Naive thymus-derived CD4-positive, alpha-beta T cell (primary cell): ENCODE measurements at regions not wholly inside any gene's neighbourhood (a gene's known extent, or its start where the extent isn't known, plus 50 kb on each side); places are given as distances from the start of the nearest gene placed in this dataset.
"Not testable (repeated sequence)": the region's sequence is repeated elsewhere in the genome, so short reads cannot be mapped to it uniquely, and the experiment has no call there.

Experiments
- ATAC-seq: fragments of 150-1000 bp; cut with Tn5 transposase; 2 replicates; pipeline ENCODE4 v1.10.0; 2021; ENCODE audit warnings: mild to moderate bottlenecking, moderate library complexity
- CTCF ChIA-PET: fragments of 350-600 bp; sonication (Branson Sonifier 250); formaldehyde crosslinking; loops from one replicate; lab custom pipeline; 2021; ENCODE audit warnings: antibody characterized with exemption; lab: Charles Lee
- POLR2A ChIA-PET: fragments of 350-600 bp; sonication (Branson Sonifier 250); formaldehyde crosslinking; loops from one replicate; lab custom pipeline; 2021; ENCODE audit warnings: antibody characterized with exemption, inconsistent platforms; lab: Charles Lee
- DNase-seq, 9 donors: peaks; one replicate each; pipeline versions ENCODE4 v3.0.0 to v3.0.0-alpha.2; 2020 to 2022; ENCODE audit warnings: mixed read lengths in 1 of 9
- H3K27ac ChIP-seq: one replicate; pipeline ENCODE4 v1.7.0; 2013; ENCODE audit warnings: mild to moderate bottlenecking, low read depth, low read length, moderate library complexity
- H3K27me3 ChIP-seq, 2 donors: one replicate each; pipeline ENCODE4 v1.7.0; 2013; ENCODE audit warnings: low read length in 2 of 2, mild to moderate bottlenecking in 2 of 2, moderate library complexity in 2 of 2; ENCODE audit not compliant: control insufficient read depth in 2 of 2, insufficient read depth in 2 of 2
- H3K36me3 ChIP-seq, 3 experiments: 1 replicate in 2 of 3; 2 replicates in 1 of 3; pipeline ENCODE4 v1.7.0; 2013; ENCODE audit warnings: low read length in 3 of 3, mild to moderate bottlenecking in 3 of 3, moderate library complexity in 1 of 3; ENCODE audit not compliant: insufficient read depth in 3 of 3, control insufficient read depth in 2 of 3
- H3K4me1 ChIP-seq, 2 donors: one replicate each; pipeline ENCODE4 v1.7.0; 2013; ENCODE audit warnings: low read length in 2 of 2, mild to moderate bottlenecking in 2 of 2, moderate library complexity in 1 of 2; ENCODE audit not compliant: control insufficient read depth in 2 of 2, insufficient read depth in 2 of 2
- H3K4me3 ChIP-seq: 2 replicates; pipeline ENCODE4 v1.7.0; 2013; ENCODE audit warnings: mild to moderate bottlenecking, low read length
- H3K9me3 ChIP-seq, 3 experiments: 1 replicate in 2 of 3; 2 replicates in 1 of 3; pipeline ENCODE4 v1.7.0; 2013; ENCODE audit warnings: low read length in 3 of 3; ENCODE audit not compliant: control insufficient read depth in 2 of 3
- H3K27ac Mint-ChIP-seq, 9 donors: one replicate each; pipeline ENCODE4 v1.8.0; 2020 to 2022; ENCODE audit warnings: mixed read lengths in 9 of 9, mild to moderate bottlenecking in 8 of 9, moderate library complexity in 5 of 9, inconsistent platforms in 2 of 9
- H3K27me3 Mint-ChIP-seq, 5 donors: one replicate each; pipeline ENCODE4 v1.8.0; 2021 to 2022; ENCODE audit warnings: mixed read lengths in 5 of 5, mild to moderate bottlenecking in 1 of 5
- H3K36me3 Mint-ChIP-seq, 5 donors: one replicate each; pipeline ENCODE4 v1.8.0; 2020 to 2022; ENCODE audit warnings: mixed read lengths in 5 of 5, mild to moderate bottlenecking in 3 of 5, inconsistent platforms in 1 of 5
- H3K4me1 Mint-ChIP-seq, 7 donors: one replicate each; pipeline ENCODE4 v1.8.0; 2020 to 2022; ENCODE audit warnings: mixed read lengths in 7 of 7, mild to moderate bottlenecking in 3 of 7, inconsistent platforms in 1 of 7
- H3K4me3 Mint-ChIP-seq, 10 donors: one replicate each; pipeline ENCODE4 v1.8.0; 2020 to 2022; ENCODE audit warnings: mild to moderate bottlenecking in 10 of 10, mixed read lengths in 10 of 10, moderate library complexity in 6 of 10, inconsistent platforms in 2 of 10
- H3K9me3 Mint-ChIP-seq, 11 donors: one replicate each; pipeline ENCODE4 v1.8.0; 2020 to 2022; ENCODE audit warnings: mixed read lengths in 11 of 11, mild to moderate bottlenecking in 4 of 11, inconsistent platforms in 1 of 11, moderate library complexity in 1 of 11
- intact Hi-C, 2 donors: fragments of 100-400 bp; cut with micrococcal nuclease; formaldehyde crosslinking; loops; one replicate each; pipeline ENCODE4 v1.15.1; 2023

GRCh38 chr10:36425131-36425797 lies 700.1 kb upstream of the ANKRD30A start:
- ChIA-PET CTCF (no interaction called here), POLR2A (no interaction called here)
- Mint-ChIP-seq H3K27ac (no peak overlapping the region), H3K4me1 (no peaks in the 10 kb centered on the region), H3K4me3 (no peak overlapping the region), H3K9me3 (peaks cover 3 to 44% (median 7%) of the 10 kb centered on the region in 11 donors), H3K27me3 (no peaks in the 10 kb centered on the region), H3K36me3 (no peaks in the 10 kb centered on the region)
- H3K9me3 ChIP-seq, result no peaks in the 10 kb centered on the region
- no peaks in the 10 kb centered on the region for H3K36me3 ChIP-seq
- intact Hi-C loops, result no loop called here
- ATAC-seq (no peak), DNase-seq (no peak)
- no peaks in the 10 kb centered on the region for H3K27me3 ChIP-seq
- H3K27ac ChIP-seq, result no peak overlapping the region
- no peaks in the 10 kb centered on the region for H3K4me1 ChIP-seq
- H3K4me3 ChIP-seq, result no peak overlapping the region

DNA sequence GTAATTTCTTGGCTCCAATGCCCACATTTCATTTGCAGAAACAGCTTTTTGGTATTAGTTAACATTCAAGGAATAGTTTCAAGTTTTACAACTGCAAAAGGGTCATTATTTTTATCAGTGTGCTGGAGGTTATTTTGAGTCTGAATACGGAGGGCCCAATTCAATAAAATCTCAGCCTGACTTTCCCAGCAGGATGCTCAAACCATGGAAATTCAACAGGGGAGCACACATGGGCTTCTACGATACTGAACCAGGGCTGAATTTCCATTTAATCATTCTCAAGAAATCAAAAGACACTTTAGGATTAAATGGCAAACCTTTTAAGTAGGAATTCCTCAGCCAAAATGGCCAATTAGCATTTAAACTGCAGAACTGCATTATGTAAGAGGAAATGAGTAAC lies 700.9 kb upstream of the ANKRD30A start:
- Histone ChIP-seq H3K4me3 (no peak overlapping the region), H3K27ac (no peak overlapping the region), H3K27me3 (no peaks in the 10 kb centered on the region), H3K36me3 (no peaks in the 10 kb centered on the region), H3K4me1 (no peaks in the 10 kb centered on the region), H3K9me3 (no peaks in the 10 kb centered on the region)
- ATAC-seq (no peak), DNase-seq (no peak)
- Mint-ChIP-seq H3K36me3 (no peaks in the 10 kb centered on the region), H3K4me3 (no peak overlapping the region), H3K27ac (no peak overlapping the region), H3K4me1 (no peaks in the 10 kb centered on the region), H3K9me3 (peaks cover 0 to 37% (median 7%) of the 10 kb centered on the region in 11 donors), H3K27me3 (no peaks in the 10 kb centered on the region)
- POLR2A ChIA-PET, result no interaction called here
- CTCF ChIA-PET, result no interaction called here
- intact Hi-C loops, result no loop called here

DNA sequence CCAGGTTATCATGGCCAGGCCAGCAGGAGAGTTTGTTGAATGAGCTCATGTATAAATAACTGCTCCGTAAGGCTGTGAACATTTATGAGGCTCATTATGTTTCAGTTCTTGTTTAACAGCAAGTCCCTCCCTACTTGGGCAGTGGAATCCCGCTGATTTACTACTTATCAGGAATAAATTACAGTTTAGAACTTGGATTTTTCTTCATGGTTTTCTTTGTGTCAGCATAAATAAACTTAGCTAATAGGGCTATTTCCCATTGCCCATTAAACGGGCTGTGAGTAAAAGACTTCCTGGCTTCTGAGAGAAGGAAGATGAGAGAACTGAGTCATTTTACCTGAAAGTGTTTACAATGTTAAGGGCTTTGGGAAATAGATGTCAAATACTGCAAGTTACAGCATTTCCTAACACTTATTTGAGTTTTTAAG lies 701.6 kb upstream of the ANKRD30A start:
- POLR2A ChIA-PET, result no interaction called here
- intact Hi-C loops, result no loop called here
- Mint-ChIP-seq H3K4me1 (no peaks in the 10 kb centered on the region), H3K4me3 (no peak overlapping the region), H3K27ac (no peak overlapping the region), H3K36me3 (no peaks in the 10 kb centered on the region), H3K9me3 (peaks cover 0 to 32% (median 6%) of the 10 kb centered on the region in 11 donors), H3K27me3 (no peaks in the 10 kb centered on the region)
- Histone ChIP-seq H3K4me3 (no peak overlapping the region), H3K27me3 (no peaks in the 10 kb centered on the region), H3K9me3 (no peaks in the 10 kb centered on the region), H3K4me1 (no peaks in the 10 kb centered on the region), H3K36me3 (no peaks in the 10 kb centered on the region), H3K27ac (no peak overlapping the region)
- ATAC-seq, result no peak
- no peak for DNase-seq
- CTCF ChIA-PET, result no interaction called here

GRCh38 chr10:36421992-36422391 lies 703.4 kb upstream of the ANKRD30A start:
- Mint-ChIP-seq H3K4me1 (no peaks in the 10 kb centered on the region), H3K9me3 (peaks cover 4 to 35% (median 6%) of the 10 kb centered on the region in 11 donors), H3K4me3 (no peak overlapping the region), H3K27ac (no peak overlapping the region), H3K27me3 (no peaks in the 10 kb centered on the region), H3K36me3 (no peaks in the 10 kb centered on the region)
- Histone ChIP-seq H3K27me3 (no peaks in the 10 kb centered on the region), H3K4me1 (no peaks in the 10 kb centered on the region), H3K27ac (no peak overlapping the region), H3K9me3 (no peaks in the 10 kb centered on the region), H3K4me3 (no peak overlapping the region), H3K36me3 (no peaks in the 10 kb centered on the region)
- intact Hi-C loops, result no loop called here
- POLR2A ChIA-PET, result no interaction called here
- CTCF ChIA-PET, result no interaction called here
- ATAC-seq (no peak), DNase-seq (no peak)

- intact Hi-C loops, result no loop called here
- ATAC-seq (no peak), DNase-seq (no peak)
- Histone ChIP-seq H3K27ac (no peak overlapping the region), H3K27me3 (no peaks in the 10 kb centered on the region), H3K4me3 (no peak overlapping the region), H3K9me3 (peaks cover 0 to 4% (median 0%) of the 10 kb centered on the region in 3 experiments), H3K4me1 (no peaks in the 10 kb centered on the region), H3K36me3 (no peaks in the 10 kb centered on the region)
- POLR2A ChIA-PET, result no interaction called here
- H3K27ac Mint-ChIP-seq, result no peak overlapping the region
- H3K9me3 Mint-ChIP-seq, result peaks cover 3 to 35% (median 12%) of the 10 kb centered on the region in 11 donors
- no peaks in the 10 kb centered on the region for H3K27me3 Mint-ChIP-seq
- H3K36me3 Mint-ChIP-seq, result peaks cover 0 to 6% (median 0%) of the 10 kb centered on the region in 5 donors
- no peak overlapping the region for H3K4me3 Mint-ChIP-seq
- H3K4me1 Mint-ChIP-seq, result no peaks in the 10 kb centered on the region
- CTCF ChIA-PET, result no interaction called here
Observed at GRCh38 chr10:36416513-36416912, 708.9 kb upstream of the ANKRD30A start.

- Mint-ChIP-seq H3K36me3 (peaks cover 0 to 6% (median 0%) of the 10 kb centered on the region in 5 donors), H3K4me1 (no peaks in the 10 kb centered on the region), H3K27ac (no peak overlapping the region), H3K27me3 (no peaks in the 10 kb centered on the region), H3K4me3 (no peak overlapping the region), H3K9me3 (peaks cover 2 to 27% (median 14%) of the 10 kb centered on the region in 11 donors)
- POLR2A ChIA-PET, result no interaction called here
- Histone ChIP-seq H3K27me3 (no peaks in the 10 kb centered on the region), H3K9me3 (peaks cover 0 to 4% (median 0%) of the 10 kb centered on the region in 3 experiments), H3K36me3 (no peaks in the 10 kb centered on the region), H3K4me3 (no peak overlapping the region), H3K4me1 (no peaks in the 10 kb centered on the region), H3K27ac (no peak overlapping the region)
- intact Hi-C loops, result no loop called here
- ATAC-seq (no peak), DNase-seq (no peak)
- CTCF ChIA-PET, result no interaction called here
Observed at GRCh38 chr10:36412942-36413341, 712.5 kb upstream of the ANKRD30A start.

- H3K4me3 Mint-ChIP-seq, H3K4me3 ChIP-seq, intact Hi-C loops, H3K36me3 ChIP-seq, H3K27ac Mint-ChIP-seq, DNase-seq, H3K27me3 ChIP-seq, H3K4me1 Mint-ChIP-seq, H3K9me3 ChIP-seq, H3K27me3 Mint-ChIP-seq, POLR2A ChIA-PET, H3K36me3 Mint-ChIP-seq, CTCF ChIA-PET, ATAC-seq, H3K4me1 ChIP-seq, H3K27ac ChIP-seq: not testable (repeated sequence)
- H3K9me3 Mint-ChIP-seq, result peaks cover 2 to 16% (median 12%) of the 10 kb centered on the region in 11 donors
Observed at GRCh38 chr10:36400238-36400637, 725.2 kb upstream of the ANKRD30A start.
